ENCODE measurements at regions not wholly inside any gene's neighbourhood (a gene's known extent, or its start where the extent isn't known, plus 50 kb on each side); places are given as distances from the start of the nearest gene placed in this dataset.

DNA sequence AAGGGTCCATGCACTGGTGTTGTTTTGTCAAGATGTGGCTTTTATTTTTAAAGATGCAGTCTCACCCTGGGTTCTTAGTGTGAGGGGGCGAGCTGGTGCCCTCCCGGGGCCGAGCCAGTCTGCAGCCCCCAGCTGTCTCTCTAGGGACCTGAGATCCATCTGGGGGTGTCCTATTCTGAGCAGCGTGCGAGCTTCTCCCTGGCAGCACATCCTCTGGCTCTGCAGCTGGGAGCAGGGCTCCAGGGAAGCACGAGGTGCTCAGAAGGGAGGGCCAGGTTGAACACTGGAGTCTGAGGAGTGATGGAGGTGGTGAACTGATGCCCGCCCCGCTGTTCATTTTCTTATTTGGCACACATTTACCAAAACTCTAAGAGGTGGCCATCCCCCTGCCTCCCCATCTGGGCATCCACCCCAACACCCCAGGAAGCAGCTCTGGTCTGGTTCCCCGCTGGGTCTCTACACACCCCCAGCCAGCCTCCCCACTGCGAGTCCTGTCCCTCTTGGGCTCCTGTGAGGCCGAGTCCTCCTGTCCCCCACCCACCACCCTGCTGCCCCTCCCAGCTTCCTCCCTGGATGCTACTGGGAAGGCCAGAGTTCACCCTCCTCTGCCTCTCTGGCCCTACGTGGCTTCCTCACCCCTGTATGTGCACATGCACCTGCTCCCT is 956.4 kb downstream of the BRD1 start:
- DNase-seq (ENCODE audit: low read depth, low spot score): no peak

DNA sequence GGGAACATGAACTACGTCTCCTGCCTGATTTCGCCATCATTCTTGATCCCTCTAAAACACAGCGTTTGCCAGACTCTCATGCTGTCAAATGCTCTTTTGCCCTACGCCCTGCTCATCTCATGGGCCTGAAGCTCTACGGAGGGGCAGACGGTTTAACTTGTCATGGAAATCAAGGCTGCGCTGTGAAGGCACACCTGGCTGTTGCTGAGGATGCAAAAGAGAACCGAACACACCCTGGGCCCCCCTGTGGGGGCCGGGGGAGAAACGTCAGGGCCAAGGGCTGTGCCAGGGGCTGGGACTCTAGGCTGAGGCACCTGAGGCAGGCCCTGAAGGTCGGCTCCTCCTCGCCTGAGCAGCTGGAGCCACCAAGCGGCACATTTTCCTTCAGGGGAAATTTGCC is 957.2 kb downstream of the BRD1 start:
- H2AFZ ChIP-seq (ENCODE audit: low read depth, low read length, poor library complexity, severe bottlenecking): no peak overlapping the region
- POLR2A ChIA-PET: no interaction called here
- CTCF ChIA-PET: no interaction called here
- no TSS peak for BruUV-seq (replicated peaks)
- no peaks in the 10 kb centered on the region for H3K9me3 ChIP-seq (ENCODE audit: control insufficient read depth in 1 of 2, insufficient read depth in 1 of 2, low read depth in 1 of 2, low read length in 2 of 2)
- no peaks in the 10 kb centered on the region for H3K9me2 ChIP-seq (ENCODE audit: insufficient read depth)
- RAD21 ChIA-PET (ENCODE audit: low non-redundant PET in 1 of 2, low total read pairs in 2 of 2, uncharacterized antibody in 2 of 2, unreplicated experiment in 2 of 2): interaction anchor here in 1 of 2 experiments (0.6 kb wide), 1 partner anchor 214 kb away, joined by 4 read pairs; no protein-coding TSS in a partner anchor
- H3K4me1 ChIP-seq (ENCODE audit: control insufficient read depth in 1 of 2, insufficient read depth in 2 of 2, low read length in 2 of 2): no peaks in the 10 kb centered on the region
- H3K9ac ChIP-seq (ENCODE audit: low read length): no peak overlapping the region
- H3K4me3 ChIP-seq (replicated peaks in 1 of 2; ENCODE audit: low read depth in 1 of 2, low read length in 2 of 2): no peak overlapping the region
- no peaks in the 10 kb centered on the region for H3K79me2 ChIP-seq (ENCODE audit: insufficient read depth, low read length)
- ATAC-seq: no peak
- no peak overlapping the region for H3K4me2 ChIP-seq (ENCODE audit: low read length)
- no peaks in the 10 kb centered on the region for H3K36me3 ChIP-seq (ENCODE audit: control insufficient read depth in 1 of 2, insufficient read depth in 2 of 2, low read length in 2 of 2)
- H4K20me1 ChIP-seq (ENCODE audit: insufficient read depth): no peaks in the 10 kb centered on the region
- H3K27ac ChIP-seq (ENCODE audit: low read depth, low read length): no peak overlapping the region
- intact Hi-C loops (cut with micrococcal nuclease): no loop called here
- no peak for DNase-seq (ENCODE audit: low read depth, low spot score)
- H3K27me3 ChIP-seq (ENCODE audit: insufficient read depth, low read length): peaks cover 34% of the 10 kb centered on the region
- TF ChIP-seq POLR2A (IDR thresholded peaks at IDR 0.05; ENCODE audit: borderline replicate concordance, extremely low read depth, insufficient read depth, insufficient read length): no peak
- no peak for TF ChIP-seq CBX3 (IDR thresholded peaks at IDR 0.05; ENCODE audit: low read depth)
- TF ChIP-seq, protein P1, sequence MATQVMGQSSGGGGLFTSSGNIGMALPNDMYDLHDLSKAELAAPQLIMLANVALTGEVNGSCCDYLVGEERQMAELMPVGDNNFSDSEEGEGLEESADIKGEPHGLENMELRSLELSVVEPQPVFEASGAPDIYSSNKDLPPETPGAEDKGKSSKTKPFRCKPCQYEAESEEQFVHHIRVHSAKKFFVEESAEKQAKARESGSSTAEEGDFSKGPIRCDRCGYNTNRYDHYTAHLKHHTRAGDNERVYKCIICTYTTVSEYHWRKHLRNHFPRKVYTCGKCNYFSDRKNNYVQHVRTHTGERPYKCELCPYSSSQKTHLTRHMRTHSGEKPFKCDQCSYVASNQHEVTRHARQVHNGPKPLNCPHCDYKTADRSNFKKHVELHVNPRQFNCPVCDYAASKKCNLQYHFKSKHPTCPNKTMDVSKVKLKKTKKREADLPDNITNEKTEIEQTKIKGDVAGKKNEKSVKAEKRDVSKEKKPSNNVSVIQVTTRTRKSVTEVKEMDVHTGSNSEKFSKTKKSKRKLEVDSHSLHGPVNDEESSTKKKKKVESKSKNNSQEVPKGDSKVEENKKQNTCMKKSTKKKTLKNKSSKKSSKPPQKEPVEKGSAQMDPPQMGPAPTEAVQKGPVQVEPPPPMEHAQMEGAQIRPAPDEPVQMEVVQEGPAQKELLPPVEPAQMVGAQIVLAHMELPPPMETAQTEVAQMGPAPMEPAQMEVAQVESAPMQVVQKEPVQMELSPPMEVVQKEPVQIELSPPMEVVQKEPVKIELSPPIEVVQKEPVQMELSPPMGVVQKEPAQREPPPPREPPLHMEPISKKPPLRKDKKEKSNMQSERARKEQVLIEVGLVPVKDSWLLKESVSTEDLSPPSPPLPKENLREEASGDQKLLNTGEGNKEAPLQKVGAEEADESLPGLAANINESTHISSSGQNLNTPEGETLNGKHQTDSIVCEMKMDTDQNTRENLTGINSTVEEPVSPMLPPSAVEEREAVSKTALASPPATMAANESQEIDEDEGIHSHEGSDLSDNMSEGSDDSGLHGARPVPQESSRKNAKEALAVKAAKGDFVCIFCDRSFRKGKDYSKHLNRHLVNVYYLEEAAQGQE (IDR thresholded peaks at IDR 0.05; ENCODE audit: low read depth): no peak
- no peak for TF ChIP-seq ZFX (IDR thresholded peaks at IDR 0.05)
- TF ChIP-seq CTCF (IDR thresholded peaks at IDR 0.05 in 2 of 3, conservative IDR thresholded peaks at IDR 0.05 in 1 of 3; ENCODE audit: borderline replicate concordance in 1 of 3, insufficient read depth in 1 of 3, low read depth in 2 of 3, low read length in 2 of 3): no peak

More for the DNA sequence above, 956.4 kb downstream of the BRD1 start:
- POLR2A ChIA-PET: no interaction called here
- Histone ChIP-seq H4K20me1 (ENCODE audit: insufficient read depth) (no peaks in the 10 kb centered on the region), H3K4me1 (ENCODE audit: control insufficient read depth in 1 of 2, insufficient read depth in 2 of 2, low read length in 2 of 2) (no peaks in the 10 kb centered on the region), H3K9ac (ENCODE audit: low read length) (no peak overlapping the region), H3K9me3 (ENCODE audit: control insufficient read depth in 1 of 2, insufficient read depth in 1 of 2, low read depth in 1 of 2, low read length in 2 of 2) (no peaks in the 10 kb centered on the region), H3K27ac (ENCODE audit: low read depth, low read length) (no peak overlapping the region), H2AFZ (ENCODE audit: low read depth, low read length, poor library complexity, severe bottlenecking) (no peak overlapping the region), H3K4me3 (replicated peaks in 1 of 2; ENCODE audit: low read depth in 1 of 2, low read length in 2 of 2) (no peak overlapping the region), H3K79me2 (ENCODE audit: insufficient read depth, low read length) (no peaks in the 10 kb centered on the region), H3K27me3 (ENCODE audit: insufficient read depth, low read length) (peaks cover 29% of the 10 kb centered on the region), H3K9me2 (ENCODE audit: insufficient read depth) (no peaks in the 10 kb centered on the region), H3K36me3 (ENCODE audit: control insufficient read depth in 1 of 2, insufficient read depth in 2 of 2, low read length in 2 of 2) (no peaks in the 10 kb centered on the region), H3K4me2 (ENCODE audit: low read length) (no peak overlapping the region)
- RAD21 ChIA-PET (ENCODE audit: low non-redundant PET in 1 of 2, low total read pairs in 2 of 2, uncharacterized antibody in 2 of 2, unreplicated experiment in 2 of 2): interaction anchor here in 1 of 2 experiments (0.6 kb wide), 1 partner anchor 215 kb away, joined by 4 read pairs; no protein-coding TSS in a partner anchor
- BruUV-seq (replicated peaks): no TSS peak
- CTCF ChIA-PET: no interaction called here
- TF ChIP-seq RAD21 (IDR thresholded peaks at IDR 0.05; ENCODE audit: low read depth) (no peak), CEBPB (IDR thresholded peaks at IDR 0.05; ENCODE audit: low read depth) (no peak), TCF7L2 (IDR thresholded peaks at IDR 0.05; ENCODE audit: borderline replicate concordance, extremely low read depth, insufficient read depth, insufficient read length) (no peak), ATF3 (IDR thresholded peaks at IDR 0.05) (no peak), ELF1 (IDR thresholded peaks at IDR 0.05; ENCODE audit: borderline replicate concordance, low read depth) (no peak), MAX (IDR thresholded peaks at IDR 0.05) (no peak), SP1 (IDR thresholded peaks at IDR 0.05; ENCODE audit: low read depth) (no peak), FOSL1 (IDR thresholded peaks at IDR 0.05; ENCODE audit: low read depth) (no peak), JUND (IDR thresholded peaks at IDR 0.05) (no peak)
- intact Hi-C loops (cut with micrococcal nuclease): no loop called here
- no peak for ATAC-seq
